Fibroblast of mammary gland (primary cell): ENCODE measurements at regions not wholly inside any gene's neighbourhood (a gene's known extent, or its start where the extent isn't known, plus 50 kb on each side); places are given as distances from the start of the nearest gene placed in this dataset.

Experiments
- DNase-seq: peaks from one replicate; pipeline ENCODE4 v3.0.0-alpha.2; 2010; ENCODE audit warnings: low read depth
- H3K4me3 ChIP-seq: 2 replicates; pipeline ENCODE4 v1.5.1; 2011; ENCODE audit warnings: low read depth, mild to moderate bottlenecking, low read length, moderate library complexity; ENCODE audit not compliant: control insufficient read depth
- TF ChIP-seq, protein P1 (sequence below): conservative IDR thresholded peaks from 2 replicates; pipeline ENCODE4 v1.5.1; 2011; ENCODE audit warnings: low read depth, low read length, inconsistent platforms; ENCODE audit not compliant: control insufficient read depth, insufficient read depth

- DNase-seq: no peak
- TF ChIP-seq, protein P1, sequence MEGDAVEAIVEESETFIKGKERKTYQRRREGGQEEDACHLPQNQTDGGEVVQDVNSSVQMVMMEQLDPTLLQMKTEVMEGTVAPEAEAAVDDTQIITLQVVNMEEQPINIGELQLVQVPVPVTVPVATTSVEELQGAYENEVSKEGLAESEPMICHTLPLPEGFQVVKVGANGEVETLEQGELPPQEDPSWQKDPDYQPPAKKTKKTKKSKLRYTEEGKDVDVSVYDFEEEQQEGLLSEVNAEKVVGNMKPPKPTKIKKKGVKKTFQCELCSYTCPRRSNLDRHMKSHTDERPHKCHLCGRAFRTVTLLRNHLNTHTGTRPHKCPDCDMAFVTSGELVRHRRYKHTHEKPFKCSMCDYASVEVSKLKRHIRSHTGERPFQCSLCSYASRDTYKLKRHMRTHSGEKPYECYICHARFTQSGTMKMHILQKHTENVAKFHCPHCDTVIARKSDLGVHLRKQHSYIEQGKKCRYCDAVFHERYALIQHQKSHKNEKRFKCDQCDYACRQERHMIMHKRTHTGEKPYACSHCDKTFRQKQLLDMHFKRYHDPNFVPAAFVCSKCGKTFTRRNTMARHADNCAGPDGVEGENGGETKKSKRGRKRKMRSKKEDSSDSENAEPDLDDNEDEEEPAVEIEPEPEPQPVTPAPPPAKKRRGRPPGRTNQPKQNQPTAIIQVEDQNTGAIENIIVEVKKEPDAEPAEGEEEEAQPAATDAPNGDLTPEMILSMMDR: no peak
- H3K4me3 ChIP-seq: no peak overlapping the region
Observed at GRCh38 chr5:61897251-61897650, 408.8 kb upstream of the KIF2A start.

GRCh38 chr5:61901997-61902396 is 404.0 kb upstream of the KIF2A start:
- TF ChIP-seq, protein P1: no peak
- no peak overlapping the region for H3K4me3 ChIP-seq
- DNase-seq: no peak

GRCh38 chr5:61904730-61905129 is 401.3 kb upstream of the KIF2A start:
- H3K4me3 ChIP-seq: no peak overlapping the region
- TF ChIP-seq, protein P1: no peak
- DNase-seq: no peak

DNA sequence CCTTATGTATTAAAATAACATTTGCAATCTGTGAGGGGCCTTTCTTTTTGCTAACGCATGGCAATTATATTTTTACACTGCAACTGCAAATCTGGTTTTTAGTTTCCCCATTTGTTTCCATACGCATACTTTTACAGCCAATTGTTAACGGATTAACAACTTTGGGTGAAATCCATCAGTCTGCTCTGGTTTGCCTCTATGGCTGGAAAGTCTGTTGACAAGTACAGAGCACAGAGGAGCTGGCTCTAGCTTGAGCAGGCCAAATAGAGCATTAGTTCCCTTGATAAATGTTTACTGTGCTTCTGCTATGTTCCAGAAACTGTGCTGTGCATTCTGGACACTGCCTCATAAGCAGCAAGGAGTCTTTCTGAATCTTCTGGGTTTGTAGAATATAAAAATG is 400.4 kb upstream of the KIF2A start:
- DNase-seq: no peak
- TF ChIP-seq, protein P1: no peak
- H3K4me3 ChIP-seq: no peak overlapping the region

- TF ChIP-seq, protein P1: no peak
- H3K4me3 ChIP-seq: no peak overlapping the region
- DNase-seq: no peak
Observed at GRCh38 chr5:61906820-61907219, 399.2 kb upstream of the KIF2A start.

GRCh38 chr5:61907995-61908394 is 398.0 kb upstream of the KIF2A start:
- TF ChIP-seq, protein P1: no peak
- DNase-seq: no peak
- no peak overlapping the region for H3K4me3 ChIP-seq

GRCh38 chr5:61910771-61911170 is 395.2 kb upstream of the KIF2A start:
- no peak for DNase-seq
- TF ChIP-seq, protein P1: no peak

More at GRCh38 chr5:61910771-61911170, 395.2 kb upstream of the KIF2A start:
- no peak overlapping the region for H3K4me3 ChIP-seq
